ENCODE measurements at regions not wholly inside any gene's neighbourhood (a gene's known extent, or its start where the extent isn't known, plus 50 kb on each side); places are given as distances from the start of the nearest gene placed in this dataset.
A peak's percentile ranks its signal among the peaks of the same experiment; 100 is the strongest.

- DNase-seq: no peak
Observed at GRCh38 chr15:56868170-56868569, 50.3 kb upstream of the TCF12 start.

GRCh38 chr15:56866803-56867202 is 51.6 kb upstream of the TCF12 start:
- DNase-seq: no peak

- DNase-seq: no peak
Observed at GRCh38 chr15:56857828-56858227, 60.6 kb upstream of the TCF12 start.

- no peak for DNase-seq
Observed at GRCh38 chr15:56856934-56857333, 61.5 kb upstream of the TCF12 start.

- no peak for DNase-seq
Observed at GRCh38 chr15:56844892-56845291, 73.6 kb upstream of the TCF12 start.

- no peak for DNase-seq
Observed at GRCh38 chr15:56844471-56844870, 74.0 kb upstream of the TCF12 start.

GRCh38 chr15:56839641-56840040 is 78.8 kb upstream of the TCF12 start:
- DNase-seq: no peak

GRCh38 chr15:56839099-56839498 is 79.3 kb upstream of the TCF12 start:
- DNase-seq: no peak

GRCh38 chr15:56838085-56838484 is 80.4 kb upstream of the TCF12 start:
- DNase-seq: no peak

GRCh38 chr15:56837273-56837672 is 81.2 kb upstream of the TCF12 start:
- DNase-seq: no peak

GRCh38 chr15:56835718-56836171 is 82.7 kb upstream of the TCF12 start:
- DNase-seq: no peak

- no peak for DNase-seq
Observed at GRCh38 chr15:56832125-56832524, 86.3 kb upstream of the TCF12 start.

GRCh38 chr15:56831467-56832005 is 86.9 kb upstream of the TCF12 start:
- no peak for DNase-seq

- DNase-seq: no peak
Observed at GRCh38 chr15:56824175-56824574, 90.9 kb upstream of the ZNF280D start.

GRCh38 chr15:56821721-56822425 is 88.6 kb upstream of the ZNF280D start:
- peak; percentile 38 for DNase-seq

GRCh38 chr15:56820333-56820732 is 87.0 kb upstream of the ZNF280D start:
- no peak for DNase-seq

GRCh38 chr15:56817321-56818080 is 84.2 kb upstream of the ZNF280D start:
- no peak for DNase-seq

GRCh38 chr15:56816781-56817180 is 83.5 kb upstream of the ZNF280D start:
- no peak for DNase-seq

GRCh38 chr15:56815247-56815646 is 81.9 kb upstream of the ZNF280D start:
- no peak for DNase-seq

- no peak for DNase-seq
Observed at GRCh38 chr15:56814429-56814828, 81.1 kb upstream of the ZNF280D start.

GRCh38 chr15:56813995-56814394 is 80.7 kb upstream of the ZNF280D start:
- DNase-seq: no peak

GRCh38 chr15:56812961-56813360 is 79.7 kb upstream of the ZNF280D start:
- no peak for DNase-seq

GRCh38 chr15:56812221-56812620 is 78.9 kb upstream of the ZNF280D start:
- no peak for DNase-seq

- no peak for DNase-seq
Observed at GRCh38 chr15:56811586-56811985, 78.3 kb upstream of the ZNF280D start.
